HG03025 (cell line): ENCODE measurements at regions not wholly inside any gene's neighbourhood (a gene's known extent, or its start where the extent isn't known, plus 50 kb on each side); places are given as distances from the start of the nearest gene placed in this dataset.
"Not testable (repeated sequence)": the region's sequence is repeated elsewhere in the genome, so short reads cannot be mapped to it uniquely, and the experiment has no call there.

Experiments
- ATAC-seq: cut with Tn5 transposase; IDR thresholded peaks from one replicate; pipeline ENCODE4 v1.9.1; 2021; ENCODE audit warnings: mild to moderate bottlenecking, moderate library complexity; ENCODE audit not compliant: unreplicated experiment, low FRiP score

GRCh38 chr5:82959466-82959865, 117.7 kb downstream of the TMEM167A start:
- no peak for ATAC-seq

GRCh38 chr5:82956600-82956999, 120.6 kb downstream of the TMEM167A start:
- ATAC-seq = no peak

GRCh38 chr5:82952326-82952725, 124.9 kb downstream of the TMEM167A start:
- no peak for ATAC-seq

- not testable (repeated sequence) for ATAC-seq
Measured at GRCh38 chr5:82944267-82944666, 132.9 kb downstream of the TMEM167A start.

- ATAC-seq = no peak
Measured at GRCh38 chr5:82942083-82942881, 134.9 kb downstream of the TMEM167A start.

- no peak for ATAC-seq
Measured at GRCh38 chr5:82938901-82939725, 138.1 kb downstream of the TMEM167A start.

GRCh38 chr5:82932473-82933220, 144.5 kb downstream of the TMEM167A start:
- not testable (repeated sequence) for ATAC-seq

- ATAC-seq = no peak
Measured at GRCh38 chr5:82931110-82931509, 146.1 kb downstream of the TMEM167A start.

GRCh38 chr5:82925061-82925411, 152.2 kb downstream of the TMEM167A start:
- ATAC-seq = no peak

GRCh38 chr5:82924226-82925060, 152.8 kb downstream of the TMEM167A start:
- ATAC-seq = no peak

- ATAC-seq = no peak
Measured at GRCh38 chr5:82922086-82922734, 155.0 kb downstream of the TMEM167A start.

GRCh38 chr5:82918311-82919031, 158.7 kb downstream of the TMEM167A start:
- ATAC-seq = no peak

GRCh38 chr5:82917584-82917983, 159.6 kb downstream of the TMEM167A start:
- peak; percentile 86 for ATAC-seq

GRCh38 chr5:82913971-82914370, 163.2 kb downstream of the TMEM167A start:
- no peak for ATAC-seq

GRCh38 chr5:82912462-82912861, 164.7 kb downstream of the TMEM167A start:
- ATAC-seq = no peak

- ATAC-seq = no peak
Measured at GRCh38 chr5:82911910-82912309, 165.3 kb downstream of the TMEM167A start.

- no peak for ATAC-seq
Measured at GRCh38 chr5:82910905-82911304, 166.3 kb downstream of the TMEM167A start.

- no peak for ATAC-seq
Measured at GRCh38 chr5:82910491-82910890, 166.7 kb downstream of the TMEM167A start.

- ATAC-seq = no peak
Measured at GRCh38 chr5:82909771-82910170, 167.4 kb downstream of the TMEM167A start.
